ENCODE measurements at regions not wholly inside any gene's neighbourhood (a gene's known extent, or its start where the extent isn't known, plus 50 kb on each side); places are given as distances from the start of the nearest gene placed in this dataset.

GRCh38 chr11:76721755-76722677 is 51.5 kb upstream of the LRRC32 start:
- FAIRE-seq, result no peak
- peak; percentile 85 for DNase-seq (ENCODE audit: low spot score)

- FAIRE-seq, result no peak
- no peak for DNase-seq (ENCODE audit: low spot score)
Measured at GRCh38 chr11:76723142-76723541, 52.6 kb upstream of the LRRC32 start.

GRCh38 chr11:76723548-76723947 is 53.0 kb upstream of the LRRC32 start:
- no peak for FAIRE-seq

GRCh38 chr11:76724171-76724768 is 53.7 kb upstream of the LRRC32 start:
- FAIRE-seq (no peak), DNase-seq (ENCODE audit: low spot score) (no peak)

More at GRCh38 chr11:76723548-76723947, 53.0 kb upstream of the LRRC32 start:
- DNase-seq (ENCODE audit: low spot score), result no peak

GRCh38 chr11:76728227-76728626 is 54.9 kb upstream of the TSKU start:
- DNase-seq (ENCODE audit: low spot score) (no peak), FAIRE-seq (no peak)

GRCh38 chr11:76728778-76729177 is 54.4 kb upstream of the TSKU start:
- FAIRE-seq, result peak; percentile 46
- DNase-seq (ENCODE audit: low spot score), result no peak

GRCh38 chr11:76729214-76729613 is 53.9 kb upstream of the TSKU start:
- FAIRE-seq (no peak), DNase-seq (ENCODE audit: low spot score) (no peak)

- FAIRE-seq (no peak), DNase-seq (ENCODE audit: low spot score) (no peak)
Measured at GRCh38 chr11:76730887-76731565, 52.1 kb upstream of the TSKU start.

- DNase-seq (ENCODE audit: low spot score) (no peak), FAIRE-seq (no peak)
Measured at GRCh38 chr11:76732643-76733042, 50.5 kb upstream of the TSKU start.

All from urothelium cell line (cell line).